GM21786 (cell line): ENCODE measurements at regions not wholly inside any gene's neighbourhood (a gene's known extent, or its start where the extent isn't known, plus 50 kb on each side); places are given as distances from the start of the nearest gene placed in this dataset.

Source experiments
- ATAC-seq: cut with Tn5 transposase; IDR thresholded peaks from one replicate; pipeline ENCODE4 v1.9.1; 2021; ENCODE audit not compliant: unreplicated experiment

GRCh38 chr10:128694168-128694850 lies 568.1 kb upstream of the MKI67 start:
- no peak for ATAC-seq

- ATAC-seq, result no peak
Observed at GRCh38 chr10:128694851-128695725, 568.9 kb upstream of the MKI67 start.

- no peak for ATAC-seq
Observed at GRCh38 chr10:128695931-128696330, 569.7 kb upstream of the MKI67 start.

- no peak for ATAC-seq
Observed at GRCh38 chr10:128697437-128697836, 571.2 kb upstream of the MKI67 start.

GRCh38 chr10:128701381-128701780 lies 575.2 kb upstream of the MKI67 start:
- ATAC-seq, result no peak

- no peak for ATAC-seq
Observed at GRCh38 chr10:128701837-128702236, 575.6 kb upstream of the MKI67 start.

- no peak for ATAC-seq
Observed at GRCh38 chr10:128704716-128705115, 578.5 kb upstream of the MKI67 start.

- ATAC-seq, result no peak
Observed at GRCh38 chr10:128708182-128708581, 582.0 kb upstream of the MKI67 start.

GRCh38 chr10:128709686-128710085 lies 583.5 kb upstream of the MKI67 start:
- ATAC-seq, result no peak

GRCh38 chr10:128710098-128710797 lies 584.0 kb upstream of the MKI67 start:
- no peak for ATAC-seq

- no peak for ATAC-seq
Observed at GRCh38 chr10:128710798-128711183, 584.6 kb upstream of the MKI67 start.

- no peak for ATAC-seq
Observed at GRCh38 chr10:128711806-128712205, 585.6 kb upstream of the MKI67 start.

- ATAC-seq, result no peak
Observed at GRCh38 chr10:128712661-128713400, 586.6 kb upstream of the MKI67 start.

- ATAC-seq, result no peak
Observed at GRCh38 chr10:128713471-128713870, 587.2 kb upstream of the MKI67 start.

GRCh38 chr10:128713874-128714570 lies 587.8 kb upstream of the MKI67 start:
- ATAC-seq, result no peak

GRCh38 chr10:128714644-128715415 lies 588.6 kb upstream of the MKI67 start:
- no peak for ATAC-seq

- ATAC-seq, result no peak
Observed at GRCh38 chr10:128716181-128716580, 590.0 kb upstream of the MKI67 start.

- no peak for ATAC-seq
Observed at GRCh38 chr10:128721963-128722445, 595.8 kb upstream of the MKI67 start.

- no peak for ATAC-seq
Observed at GRCh38 chr10:128722947-128723346, 596.7 kb upstream of the MKI67 start.
